ENCODE measurements at regions not wholly inside any gene's neighbourhood (a gene's known extent, or its start where the extent isn't known, plus 50 kb on each side); places are given as distances from the start of the nearest gene placed in this dataset.

GRCh38 chr15:26182441-26182840, 319.3 kb upstream of the ATP10A start:
- TF ChIP-seq POLR2AphosphoS5 (IDR thresholded peaks at IDR 0.05) (no peak), POLR2A (IDR thresholded peaks at IDR 0.05; ENCODE audit: low read depth) (no peak), EP300 (IDR thresholded peaks at IDR 0.05) (no peak), CTCF (IDR thresholded peaks at IDR 0.05) (no peak)
- no peak overlapping the region for H3K4me3 ChIP-seq
- H3K4me1 ChIP-seq = no peaks in the 10 kb centered on the region
- 77% methylated on average over 2 of the region's 2 CpGs for WGBS
- H3K27ac ChIP-seq (replicated peaks in 1 of 4) = no peak overlapping the region
- H3K36me3 ChIP-seq = no peaks in the 10 kb centered on the region
- DNase-seq (ENCODE audit: extremely low spot score) = no peak
- intact Hi-C loops (cut with DNase I) = no loop called here
- H3K9me3 ChIP-seq = no peaks in the 10 kb centered on the region
- H3K27me3 ChIP-seq = no peaks in the 10 kb centered on the region

- TF ChIP-seq CTCF (IDR thresholded peaks at IDR 0.05) (peak; percentile 16 to 42 (median 41)), POLR2AphosphoS5 (IDR thresholded peaks at IDR 0.05) (no peak)
- Histone ChIP-seq H3K4me1 (no peaks in the 10 kb centered on the region), H3K4me3 (no peak overlapping the region), H3K27me3 (no peaks in the 10 kb centered on the region), H3K36me3 (no peaks in the 10 kb centered on the region), H3K9me3 (no peaks in the 10 kb centered on the region), H3K27ac (replicated peaks in 1 of 4) (no peak overlapping the region)
- DNase-seq (ENCODE audit: extremely low spot score) = peak; percentile 84
- intact Hi-C loops (cut with DNase I) = loop anchor here (10.0 kb wide), 1 partner anchor 685 kb away; the partner anchor contains the start of gene GABRA5
- WGBS = 61% methylated on average over 6 of the region's 6 CpGs
Observed at GRCh38 chr15:26179906-26180305, 316.8 kb upstream of the ATP10A start.

GRCh38 chr15:26178640-26179220, 315.6 kb upstream of the ATP10A start:
- TF ChIP-seq POLR2AphosphoS5 (IDR thresholded peaks at IDR 0.05) (no peak), POLR2A (IDR thresholded peaks at IDR 0.05; ENCODE audit: low read depth) (no peak), EP300 (IDR thresholded peaks at IDR 0.05) (no peak), CTCF (IDR thresholded peaks at IDR 0.05) (no peak)
- peak; percentile 62 for DNase-seq (ENCODE audit: extremely low spot score)
- H3K4me1 ChIP-seq = no peaks in the 10 kb centered on the region
- no peak overlapping the region for H3K4me3 ChIP-seq
- no peaks in the 10 kb centered on the region for H3K27me3 ChIP-seq
- no peaks in the 10 kb centered on the region for H3K36me3 ChIP-seq
- WGBS = 64% methylated on average over 19 of the region's 19 CpGs
- H3K27ac ChIP-seq (replicated peaks in 1 of 4) = no peak overlapping the region
- no peaks in the 10 kb centered on the region for H3K9me3 ChIP-seq
- intact Hi-C loops (cut with DNase I) = loop anchor here (10.0 kb wide), 1 partner anchor 686 kb away; the partner anchor contains the start of gene GABRA5

- H3K27ac ChIP-seq (replicated peaks in 1 of 4) = no peak overlapping the region
- 87% methylated on average over 4 of the region's 4 CpGs for WGBS
Observed at GRCh38 chr15:26177816-26178215, 314.7 kb upstream of the ATP10A start.

More at GRCh38 chr15:26177816-26178215, 314.7 kb upstream of the ATP10A start:
- peak; percentile 42 for DNase-seq (ENCODE audit: extremely low spot score)
- Histone ChIP-seq H3K27me3 (no peaks in the 10 kb centered on the region), H3K4me3 (no peak overlapping the region), H3K9me3 (no peaks in the 10 kb centered on the region), H3K36me3 (no peaks in the 10 kb centered on the region), H3K4me1 (no peaks in the 10 kb centered on the region)
- intact Hi-C loops (cut with DNase I) = loop anchor here (10.0 kb wide), 1 partner anchor 687 kb away; the partner anchor contains the start of gene GABRA5
- TF ChIP-seq POLR2AphosphoS5 (IDR thresholded peaks at IDR 0.05) (no peak), EP300 (IDR thresholded peaks at IDR 0.05) (no peak), POLR2A (IDR thresholded peaks at IDR 0.05; ENCODE audit: low read depth) (no peak), CTCF (IDR thresholded peaks at IDR 0.05) (no peak)
